Putamen (tissue), 1 donor: ENCODE measurements at regions not wholly inside any gene's neighbourhood (a gene's known extent, or its start where the extent isn't known, plus 50 kb on each side); places are given as distances from the start of the nearest gene placed in this dataset.

Source experiments
- DNase-seq: peaks from one replicate; pipeline ENCODE4 v3.0.0-alpha.2; 2016; ENCODE audit warnings: low spot score

DNA sequence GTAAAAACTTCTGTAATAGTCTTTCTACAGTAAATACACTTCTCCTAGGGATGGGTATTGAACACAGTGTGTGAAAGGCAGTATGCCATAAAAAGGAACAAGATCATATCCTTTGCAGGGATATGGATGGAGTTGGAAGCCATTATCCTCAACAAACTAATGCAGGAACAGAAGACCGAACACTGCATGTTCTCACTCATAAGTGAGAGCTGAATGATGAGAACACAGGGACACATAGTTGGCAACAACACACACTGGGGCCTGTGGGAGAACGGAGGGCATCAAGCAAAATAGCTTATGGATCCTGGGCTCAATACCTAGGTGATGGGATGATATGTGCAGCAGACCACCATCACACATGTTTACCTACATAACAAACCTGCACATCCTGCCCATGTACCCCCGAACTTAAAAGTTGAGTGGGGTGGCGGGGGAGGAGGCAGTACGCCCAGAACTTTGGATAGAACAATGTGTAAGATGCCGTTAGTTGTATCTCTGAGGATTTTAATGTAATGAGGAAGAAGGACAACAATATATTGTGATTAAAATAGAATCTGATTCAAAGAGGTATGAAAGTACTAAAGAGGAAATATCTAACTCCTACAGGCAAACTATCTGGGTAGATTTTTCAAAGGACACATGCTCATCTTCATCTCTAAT lies 183.2 kb downstream of the NDFIP2 start:
- DNase-seq, result no peak

DNA sequence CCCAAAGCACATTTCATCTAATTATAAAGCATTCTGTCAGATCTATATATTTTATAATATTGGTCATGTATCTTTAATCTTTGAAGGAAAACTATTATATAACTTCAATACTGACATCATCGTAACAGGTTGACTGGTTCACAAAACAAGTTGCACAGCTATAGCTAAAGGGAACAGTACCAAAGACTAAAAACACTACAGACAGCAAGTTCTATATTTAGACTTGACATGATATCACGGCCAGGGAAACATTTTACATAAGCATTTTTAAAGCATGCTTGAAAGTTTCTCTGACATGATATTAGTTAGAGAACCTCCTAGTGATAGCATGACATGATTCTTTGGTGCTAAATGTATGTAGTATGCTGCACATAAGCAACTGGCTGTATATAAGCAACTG lies 182.5 kb downstream of the NDFIP2 start:
- no peak for DNase-seq

DNA sequence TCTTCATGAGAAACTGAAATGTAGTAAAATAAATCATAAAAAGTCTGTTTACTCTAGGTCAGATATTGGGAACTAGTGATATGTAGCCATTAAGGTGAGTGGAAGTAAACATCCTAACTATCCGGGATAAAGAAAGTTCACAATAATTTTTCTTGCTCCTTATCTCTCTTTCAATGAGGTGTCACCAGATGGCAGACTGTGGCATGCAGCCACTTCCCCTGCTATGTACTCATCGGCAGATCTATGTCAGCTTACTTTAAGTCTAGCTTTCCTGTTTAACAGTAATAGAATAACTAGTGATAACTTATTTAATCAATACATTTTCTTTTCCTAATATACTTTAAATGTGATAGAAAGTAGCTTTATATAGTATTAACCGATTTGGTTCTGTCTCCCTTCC lies 181.9 kb downstream of the NDFIP2 start:
- DNase-seq, result no peak

DNA sequence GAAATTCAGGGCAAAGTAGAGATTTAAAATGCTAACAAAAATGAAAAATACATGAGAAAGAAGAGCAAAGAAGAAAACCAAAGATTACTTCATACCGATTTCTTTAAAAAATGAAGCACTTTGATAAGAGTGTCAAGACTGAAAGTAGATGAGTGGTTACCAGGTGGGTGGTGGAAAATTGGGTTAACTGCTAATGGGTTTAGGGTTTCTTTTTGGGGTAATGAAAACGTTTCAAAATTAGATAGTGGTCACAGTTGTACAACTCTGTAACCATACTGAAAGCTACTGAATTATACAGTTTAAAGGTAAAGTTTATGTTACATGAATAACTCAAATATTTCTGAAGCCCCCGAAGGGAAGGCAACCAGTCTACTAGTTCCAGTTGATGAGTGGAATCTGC lies 179.4 kb downstream of the NDFIP2 start:
- DNase-seq, result no peak

DNA sequence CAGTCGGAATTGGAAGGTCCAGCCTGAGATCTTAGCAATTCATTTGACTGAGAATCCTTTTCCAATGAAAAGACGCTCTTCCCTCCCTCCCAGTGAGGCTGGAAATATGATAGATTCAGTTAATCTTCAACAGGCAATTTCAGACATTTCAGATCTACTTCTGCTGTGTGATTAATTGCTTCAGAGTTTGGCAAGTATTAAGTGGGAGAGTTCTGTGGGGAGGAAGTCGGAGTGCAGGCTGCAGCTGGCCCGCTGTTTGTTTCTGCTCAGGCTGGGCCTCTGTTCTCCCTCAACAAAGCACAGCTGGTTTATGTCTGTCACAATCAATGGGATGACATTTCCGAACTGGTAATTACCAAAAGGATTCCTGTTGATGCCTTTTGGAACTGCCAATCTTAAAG lies 178.2 kb downstream of the NDFIP2 start:
- no peak for DNase-seq

DNA sequence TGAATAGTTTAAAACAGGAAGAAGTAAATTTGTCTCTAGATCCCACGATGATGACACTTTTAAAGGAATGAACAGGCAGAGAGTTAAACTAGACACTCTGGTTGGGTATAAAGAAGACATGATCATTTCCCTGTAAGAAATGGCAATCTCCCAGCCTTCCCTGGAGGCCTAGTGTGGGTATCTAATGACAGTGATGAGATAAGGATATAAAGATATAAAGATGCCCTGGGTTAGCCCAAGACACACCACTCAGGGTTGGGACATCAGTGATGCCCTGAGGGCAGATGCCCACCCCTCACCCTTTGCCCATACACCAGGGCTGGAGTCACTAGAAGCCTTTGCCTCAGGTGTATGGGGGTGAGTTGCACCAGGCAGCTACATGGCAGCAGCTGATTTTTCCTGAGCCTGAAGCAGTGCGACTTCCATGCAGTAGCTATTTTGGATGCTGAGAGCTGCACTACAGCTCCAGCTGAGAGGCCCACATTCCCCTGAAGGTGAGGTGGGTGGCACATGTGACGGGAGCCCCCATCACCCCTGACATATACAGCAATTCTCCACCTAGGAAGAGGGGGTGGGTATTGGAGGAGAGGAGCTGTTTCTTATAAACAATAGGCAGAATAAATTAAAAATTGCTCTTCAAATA lies 177.5 kb downstream of the NDFIP2 start:
- peak; percentile 68 for DNase-seq

DNA sequence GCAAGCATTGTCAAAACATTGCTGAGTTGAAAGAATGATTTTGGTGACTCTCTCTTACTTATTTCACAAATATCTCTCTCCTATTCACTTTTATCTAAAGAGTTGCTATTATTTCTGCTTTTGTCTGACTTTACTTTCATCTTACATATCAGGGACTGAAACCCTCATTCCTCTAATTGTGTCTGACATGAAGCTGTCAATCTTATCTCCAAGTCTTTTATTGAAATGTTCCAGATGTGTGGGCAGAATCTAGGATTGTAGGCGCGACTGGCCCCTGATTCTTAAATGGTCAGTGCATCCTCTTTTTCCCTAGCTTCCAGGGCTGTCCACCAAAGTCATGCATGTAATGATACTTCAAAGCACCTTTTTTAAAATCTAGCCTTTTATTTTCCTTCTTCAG lies 174.6 kb downstream of the NDFIP2 start:
- no peak for DNase-seq

DNA sequence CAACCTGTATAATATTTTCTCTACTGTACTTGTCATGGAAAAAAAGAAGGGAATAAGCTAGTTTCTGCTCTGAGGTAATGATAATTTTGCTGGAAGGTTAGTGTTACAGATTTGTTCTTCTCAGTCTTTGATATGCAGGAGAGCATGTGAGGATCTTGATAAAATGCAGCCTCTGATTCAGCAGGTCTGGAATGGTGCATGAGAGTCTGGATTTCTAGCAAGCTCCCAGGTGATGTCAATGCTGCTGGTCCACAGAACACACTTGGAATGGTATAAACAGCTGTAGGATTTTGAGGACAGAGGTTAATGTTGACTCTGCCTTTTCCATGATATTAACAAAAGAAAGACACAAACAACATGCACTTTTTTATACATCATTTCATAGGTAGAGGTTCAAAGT lies 173.6 kb downstream of the NDFIP2 start:
- DNase-seq, result no peak

DNA sequence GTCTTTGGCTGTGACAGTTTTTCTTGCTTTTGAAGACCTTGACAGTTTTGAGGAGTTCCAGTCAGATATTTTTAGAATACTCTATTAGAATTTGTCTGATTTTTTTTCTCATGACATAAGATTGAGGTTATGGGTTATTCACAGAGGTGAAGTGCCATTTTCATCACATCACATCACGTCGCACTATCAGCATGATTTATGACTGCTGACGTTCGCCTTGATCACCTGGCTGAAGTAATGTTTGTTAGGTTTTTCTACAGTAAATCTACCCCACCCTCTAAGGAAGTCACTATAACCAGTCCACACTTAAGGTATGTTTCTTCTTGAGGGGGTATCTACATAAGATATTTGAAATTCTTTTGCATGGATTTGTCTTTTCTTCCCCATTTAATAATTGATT lies 169.7 kb downstream of the NDFIP2 start:
- no peak for DNase-seq

DNA sequence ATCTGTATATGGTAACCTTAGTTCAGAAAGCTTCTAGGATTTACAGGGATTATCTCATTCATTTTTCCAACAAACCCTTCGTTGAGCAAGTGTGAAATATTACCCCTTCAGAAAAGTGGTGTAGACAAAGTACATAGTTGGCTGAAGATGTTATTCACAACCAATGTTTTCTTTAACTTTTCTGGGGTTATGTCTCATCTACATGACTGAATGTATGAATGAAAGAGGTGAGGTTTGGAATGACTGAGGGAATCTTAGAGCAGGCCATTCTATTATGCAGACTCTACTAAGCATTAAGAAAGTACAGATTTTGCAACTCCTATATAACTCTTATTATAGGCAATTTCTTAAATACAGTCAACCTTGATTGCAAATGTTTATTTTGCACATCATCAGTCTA lies 167.2 kb downstream of the NDFIP2 start:
- no peak for DNase-seq

DNA sequence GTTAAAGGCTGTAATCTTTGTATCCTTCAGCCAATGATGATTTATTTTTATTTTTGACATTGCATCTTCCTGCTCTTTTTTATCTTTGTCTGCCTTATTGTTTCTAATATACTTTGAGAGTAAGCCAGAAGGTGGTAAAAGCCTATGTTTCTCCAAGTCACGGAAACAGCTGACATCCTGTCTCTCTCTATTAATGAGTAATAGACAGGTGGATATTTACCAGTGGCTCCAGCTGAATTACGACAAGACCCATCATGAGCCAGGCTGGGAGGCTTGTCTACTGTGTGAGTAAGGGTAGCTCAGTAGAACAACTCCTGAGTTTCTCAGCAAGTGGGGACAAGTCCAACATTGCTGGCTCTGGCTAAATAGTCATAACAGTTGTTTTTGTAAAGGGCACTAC lies 166.6 kb downstream of the NDFIP2 start:
- DNase-seq, result no peak

DNA sequence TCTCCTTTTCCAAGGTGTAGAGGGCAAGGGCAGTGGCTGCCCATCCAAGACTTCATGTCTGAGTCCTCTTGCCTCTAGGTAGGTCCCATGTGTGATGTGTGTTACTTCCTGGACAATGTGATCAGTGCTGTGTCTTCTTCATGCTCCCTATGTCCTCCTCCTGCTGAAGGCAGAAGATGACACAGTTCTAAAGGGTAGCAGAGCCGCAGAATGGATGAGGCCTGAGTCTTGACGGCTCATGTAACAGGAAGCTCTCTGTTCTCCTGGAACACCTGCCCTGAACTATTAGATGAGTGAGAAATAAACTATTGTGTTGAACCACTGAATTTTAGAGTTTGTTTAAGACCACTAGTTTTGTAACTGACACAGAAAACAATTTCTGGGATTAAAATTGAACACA lies 165.9 kb downstream of the NDFIP2 start:
- DNase-seq, result no peak

DNA sequence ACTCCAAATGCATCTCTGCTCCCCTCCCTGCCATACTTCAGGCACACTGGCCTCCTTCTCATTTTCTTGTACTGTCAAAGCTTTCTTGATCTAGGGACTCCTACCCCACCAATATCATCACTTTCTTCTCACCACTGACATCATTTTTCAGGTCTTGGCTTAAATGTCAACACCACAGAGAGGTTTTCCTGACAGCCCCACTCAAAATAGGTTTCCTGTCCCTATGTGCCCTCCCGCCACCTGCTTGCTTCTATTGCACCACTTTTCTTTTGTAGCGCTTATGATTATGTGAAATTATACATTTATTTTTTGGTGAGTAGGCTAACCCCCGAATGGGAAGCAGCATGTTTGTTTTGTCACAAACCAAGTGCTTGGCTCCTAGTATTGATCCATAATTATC lies 164.6 kb downstream of the NDFIP2 start:
- DNase-seq, result no peak

DNA sequence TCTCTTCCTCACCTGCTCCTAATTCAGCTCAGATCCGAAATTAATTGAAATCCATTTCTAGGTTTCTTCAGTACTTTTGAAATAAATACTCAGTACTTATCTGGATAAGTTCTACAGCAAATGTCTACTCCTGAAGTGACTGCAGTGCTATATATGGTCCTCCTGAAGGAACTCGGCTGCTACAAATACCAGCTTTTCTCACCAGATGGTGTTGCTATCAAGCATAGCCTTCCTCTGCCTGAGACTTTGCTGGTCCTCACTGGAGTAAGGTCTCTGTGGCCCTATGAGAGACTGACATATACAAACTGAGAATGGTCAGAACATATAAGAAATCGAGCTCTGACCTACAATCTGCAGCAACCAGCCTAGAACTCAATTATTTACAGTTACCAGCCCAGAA lies 161.6 kb downstream of the NDFIP2 start:
- DNase-seq, result no peak

DNA sequence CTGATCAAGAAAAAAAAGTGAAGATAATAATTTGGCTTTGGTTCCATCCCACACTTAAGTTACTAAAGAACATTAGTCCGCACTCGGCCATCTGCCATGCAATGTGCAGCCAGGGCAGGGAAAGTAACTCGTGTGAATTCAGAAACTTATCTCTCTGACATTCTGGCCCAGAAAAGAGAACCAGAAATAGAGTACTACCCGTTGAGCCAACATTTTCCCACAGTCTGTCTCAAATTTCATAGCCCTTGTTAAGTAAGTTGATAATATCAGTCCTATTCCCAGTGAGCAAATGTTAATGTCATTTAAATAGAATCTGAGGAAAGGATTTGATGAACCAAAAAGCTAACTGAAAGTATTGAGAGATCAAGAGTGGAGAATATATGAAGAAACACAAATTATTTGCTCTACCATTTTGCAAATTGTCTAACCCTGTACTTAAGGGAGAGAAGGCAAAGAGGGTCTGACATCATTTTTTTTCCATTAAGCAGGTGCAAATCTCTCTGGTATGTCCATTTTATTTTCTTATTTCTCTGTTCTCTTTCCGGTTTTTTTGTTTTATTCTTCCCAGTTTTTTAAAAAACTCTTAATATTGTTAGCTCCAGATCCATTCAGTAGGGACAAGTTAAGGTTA lies 156.3 kb downstream of the NDFIP2 start:
- DNase-seq, result no peak

DNA sequence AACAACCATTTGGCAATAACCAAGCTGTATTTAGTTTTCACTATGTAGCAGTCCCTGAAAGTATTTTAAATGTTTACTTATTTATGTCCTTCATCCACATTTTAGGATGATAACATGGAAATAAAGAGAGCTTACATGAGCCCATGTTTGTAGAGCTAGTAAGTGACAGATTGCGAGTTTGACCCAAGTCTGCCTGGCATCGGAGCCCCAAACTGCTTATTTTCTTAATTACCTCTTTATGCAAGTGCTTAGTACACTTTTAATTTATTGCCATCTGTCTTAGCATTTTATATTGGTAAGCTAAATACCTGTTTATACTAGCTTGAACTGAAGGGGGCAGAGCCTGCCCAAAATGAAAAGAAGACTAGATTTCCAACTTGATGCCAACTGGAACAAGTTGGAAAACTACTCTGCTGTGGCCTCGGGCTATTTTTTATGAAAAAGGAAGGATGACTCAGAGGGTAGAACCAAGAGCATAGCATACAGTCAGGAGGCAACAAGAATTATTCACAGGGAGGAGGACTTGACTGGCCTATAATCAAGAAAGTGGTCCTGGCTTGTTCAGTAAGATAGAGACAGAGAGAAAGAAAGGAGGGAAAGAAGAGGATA lies 150.2 kb downstream of the NDFIP2 start:
- DNase-seq, result no peak

DNA sequence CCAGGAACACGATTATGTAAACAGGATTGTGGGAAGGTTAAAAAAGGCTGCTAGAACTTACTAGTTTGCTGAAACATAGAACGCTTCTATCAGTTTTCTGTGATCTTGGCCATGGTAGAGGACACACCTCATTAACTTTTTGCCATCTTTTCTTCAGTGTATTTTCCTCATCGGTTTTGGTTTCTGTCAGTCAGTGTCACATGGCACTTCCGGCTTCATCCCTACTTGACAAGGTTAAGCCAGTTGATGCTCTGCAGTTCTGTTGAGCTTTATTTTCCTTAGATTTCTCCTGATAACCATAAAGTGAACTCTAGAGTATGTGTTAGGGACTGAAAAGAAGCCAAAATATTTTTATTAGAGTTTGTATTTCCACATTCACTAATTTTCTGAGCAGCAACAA lies 147.5 kb downstream of the NDFIP2 start:
- no peak for DNase-seq

DNA sequence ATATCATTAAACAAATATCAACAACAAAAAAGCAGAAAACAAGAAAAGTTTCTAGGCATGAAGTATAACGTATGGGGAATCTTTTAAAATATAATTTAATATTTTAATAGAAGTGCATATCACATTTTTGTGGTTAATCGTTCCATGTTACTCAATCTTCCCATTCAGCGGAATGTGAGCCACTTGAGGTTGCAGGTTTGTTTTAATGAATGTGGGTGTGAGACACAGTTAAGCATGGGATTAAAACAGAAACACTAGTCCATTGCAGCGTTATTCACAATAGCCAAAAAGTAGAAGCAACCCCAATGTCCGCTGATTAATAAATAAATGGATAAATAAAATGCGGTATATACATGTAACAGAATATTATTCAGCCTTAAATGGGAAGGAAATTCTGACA lies 146.0 kb downstream of the NDFIP2 start:
- DNase-seq, result no peak

DNA sequence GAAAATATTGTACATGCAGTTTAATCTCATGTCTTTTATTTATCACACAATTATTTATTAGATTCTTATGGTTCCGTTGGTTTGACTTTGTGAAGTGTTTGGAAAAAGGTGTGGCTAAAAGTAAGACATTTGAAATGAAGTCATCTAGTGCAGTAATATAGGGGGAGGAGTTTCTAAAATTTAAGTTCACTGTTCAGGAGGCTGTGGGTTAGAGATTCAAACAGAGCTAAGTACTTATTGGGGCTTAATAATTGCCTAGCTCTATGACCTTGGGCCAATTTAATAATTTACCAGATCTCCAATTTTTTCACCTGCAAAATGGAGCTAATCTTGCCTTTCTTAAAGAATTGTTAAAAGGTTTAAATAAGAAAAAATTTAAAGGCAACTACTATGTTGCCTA lies 144.6 kb downstream of the NDFIP2 start:
- no peak for DNase-seq

DNA sequence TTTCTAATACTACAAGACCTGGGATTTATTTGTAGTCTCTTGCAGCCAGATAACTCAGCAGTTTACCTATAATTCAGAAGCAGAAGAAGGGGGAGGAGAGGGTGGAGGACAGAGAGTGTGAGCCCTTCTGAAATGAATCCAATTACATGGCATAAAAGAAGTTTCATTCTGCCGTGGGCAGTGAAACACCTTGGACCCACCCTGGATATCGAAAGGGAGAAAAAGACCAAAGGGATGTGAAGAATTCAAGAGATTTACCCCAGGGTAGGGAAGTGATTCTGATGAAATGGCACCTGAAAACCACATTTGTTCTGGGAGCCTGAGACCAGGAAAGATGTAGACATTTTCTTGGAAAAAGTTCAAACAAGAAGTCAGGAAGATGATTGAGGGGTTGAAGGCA lies 140.9 kb downstream of the NDFIP2 start:
- no peak for DNase-seq

DNA sequence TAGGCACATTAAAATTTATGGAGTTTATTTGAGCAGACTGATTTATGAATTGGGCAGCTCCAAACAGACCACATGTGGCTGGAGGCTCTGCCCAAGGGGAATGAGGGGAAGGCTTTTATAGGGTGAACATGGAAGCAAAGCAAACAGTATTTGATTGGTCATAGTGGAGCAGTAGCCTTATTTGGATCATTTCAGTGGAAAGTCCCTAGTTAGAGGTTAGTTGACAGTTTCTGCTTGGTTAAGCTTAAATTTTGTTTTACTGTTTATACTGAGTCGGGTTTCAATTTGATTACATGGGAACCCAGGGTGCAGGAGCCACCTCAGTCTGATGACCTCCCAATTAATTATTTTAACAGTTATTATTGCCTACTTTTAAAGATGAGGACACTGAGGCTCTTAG lies 140.5 kb downstream of the NDFIP2 start:
- DNase-seq, result no peak

DNA sequence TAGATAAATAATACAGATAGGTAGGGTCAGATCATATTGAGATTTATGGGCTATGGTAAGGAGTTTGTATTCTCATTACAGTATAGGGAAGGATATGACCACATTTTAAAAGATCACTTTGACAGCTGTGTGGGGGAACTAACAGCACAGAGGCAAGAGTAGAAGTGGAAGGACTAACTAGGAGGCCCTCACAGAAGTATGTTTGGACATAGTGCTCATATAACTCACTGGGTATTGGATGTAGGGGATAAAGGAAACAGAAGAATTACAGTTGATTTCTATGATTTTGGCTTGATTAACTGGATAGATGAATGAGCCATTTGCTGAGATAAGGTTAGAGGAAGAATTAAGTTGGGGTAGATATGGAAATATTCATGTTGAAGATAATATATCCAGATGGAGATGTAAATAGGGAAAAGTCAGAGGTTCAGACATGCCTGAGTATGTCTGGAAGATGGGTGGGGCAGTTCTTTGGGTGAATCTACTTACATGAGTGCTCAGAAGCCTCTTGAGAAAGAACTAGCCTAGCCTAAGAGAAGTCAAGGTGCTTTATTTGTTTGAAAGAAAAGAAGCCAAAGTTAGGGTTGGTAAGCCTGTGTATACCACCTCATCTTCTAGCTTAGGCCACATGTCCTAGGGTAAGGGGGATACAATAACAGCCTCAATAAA lies 133.4 kb downstream of the NDFIP2 start:
- DNase-seq, result no peak

DNA sequence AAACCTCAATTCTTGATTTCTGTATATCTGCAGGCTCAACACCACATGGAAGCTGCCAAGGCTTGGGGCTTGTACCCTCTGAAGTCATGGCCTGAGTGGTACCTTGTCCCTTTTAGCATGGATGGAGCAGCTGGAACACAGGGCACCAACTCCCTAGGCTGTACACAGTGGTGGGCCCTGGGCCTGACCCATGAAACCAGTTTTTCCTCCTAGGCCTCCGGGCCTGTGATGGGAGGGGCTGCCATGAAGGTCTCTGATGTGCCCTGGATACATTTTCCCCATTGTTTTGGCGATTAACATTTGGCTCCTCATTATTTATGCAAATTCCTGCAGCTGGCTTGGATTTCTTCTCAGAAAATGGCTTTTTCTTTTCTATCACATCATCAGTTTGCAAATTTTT lies 131.6 kb downstream of the NDFIP2 start:
- no peak for DNase-seq
